OCI-LY7 (cell line): ENCODE measurements at regions not wholly inside any gene's neighbourhood (a gene's known extent, or its start where the extent isn't known, plus 50 kb on each side); places are given as distances from the start of the nearest gene placed in this dataset.
"Not testable (repeated sequence)": the region's sequence is repeated elsewhere in the genome, so short reads cannot be mapped to it uniquely, and the experiment has no call there.

Experiments used
- BruUV-seq: library from RNA; stranded (reverse); fragments of 400-500 nt; replicated peaks from 2 replicates; lab custom pipeline; 2021; lab: Mats Ljungman, UMichigan
- CTCF ChIA-PET: fragments of 300-600 bp; sonication (Branson Sonifier 250); formaldehyde crosslinking; loops from one replicate; lab custom pipeline; 2022; ENCODE audit warnings: antibody characterized with exemption; ENCODE audit not compliant: unreplicated experiment; lab: Charles Lee
- POLR2A ChIA-PET: fragments of 300-600 bp; sonication (Branson Sonifier 250); formaldehyde crosslinking; loops from one replicate; lab custom pipeline; 2022; ENCODE audit warnings: antibody characterized with exemption; lab: Charles Lee
- DNase-seq: peaks from one replicate; pipeline ENCODE4 v3.0.0-alpha.2; 2015; ENCODE audit warnings: low spot score
- H2AFZ ChIP-seq: fragments of 200-600 bp; sonication (generic), shearing (Covaris generic); 2 replicates; pipeline ENCODE4 v1.6.1; 2014; ENCODE audit warnings: mild to moderate bottlenecking, antibody characterized with exemption, low read length, moderate library complexity
- H3K27ac ChIP-seq: fragments of 200-600 bp; sonication (generic); 2 replicates; pipeline ENCODE4 v1.5.1; 2014; ENCODE audit warnings: mixed run types, low read depth, mild to moderate bottlenecking, moderate library complexity, low read length, inconsistent platforms; ENCODE audit not compliant: poor library complexity, severe bottlenecking
- H3K36me3 ChIP-seq: fragments of 200-600 bp; sonication (generic); 2 replicates; pipeline ENCODE4 v1.6.1; 2014; ENCODE audit warnings: mild to moderate bottlenecking, antibody characterized with exemption, low read length, moderate library complexity, mixed read lengths; ENCODE audit not compliant: insufficient read depth
- H3K4me1 ChIP-seq: fragments of 200-600 bp; sonication (generic); 2 replicates; pipeline ENCODE4 v1.5.1; 2014; ENCODE audit warnings: mild to moderate bottlenecking, low read length; ENCODE audit not compliant: insufficient read depth, poor library complexity, severe bottlenecking
- H3K4me2 ChIP-seq: fragments of 200-600 bp; sonication (generic); 2 replicates; pipeline ENCODE4 v1.6.1; 2014; ENCODE audit warnings: mild to moderate bottlenecking, low read length
- H3K4me3 ChIP-seq: fragments of 200-600 bp; sonication (generic); 2 replicates; pipeline ENCODE4 v1.5.1; 2014; ENCODE audit warnings: mild to moderate bottlenecking, low read depth, low read length; ENCODE audit not compliant: poor library complexity, severe bottlenecking
- H3K79me2 ChIP-seq: fragments of 200-600 bp; sonication (generic); 2 replicates; pipeline ENCODE4 v1.6.1; 2016; ENCODE audit warnings: low read depth, mild to moderate bottlenecking, low read length, moderate library complexity, mixed read lengths; ENCODE audit not compliant: insufficient read depth
- H3K9me2 ChIP-seq: fragments of 200-600 bp; sonication (generic); 2 replicates; pipeline ENCODE4 v1.6.1; 2016; ENCODE audit warnings: mild to moderate bottlenecking, low read length, mixed read lengths; ENCODE audit not compliant: insufficient read depth
- H3K9me3 ChIP-seq: fragments of 200-600 bp; sonication (generic); 2 replicates; pipeline ENCODE4 v1.6.1; 2014; ENCODE audit warnings: mild to moderate bottlenecking, mixed run types, low read length, mixed read lengths
- H4K20me1 ChIP-seq: fragments of 200-600 bp; sonication (generic); 2 replicates; pipeline ENCODE4 v1.6.1; 2014; ENCODE audit warnings: mild to moderate bottlenecking, antibody characterized with exemption, low read length, moderate library complexity, mixed read lengths; ENCODE audit not compliant: insufficient read depth
- CTCF ChIP-seq: fragments of 200-600 bp; sonication (generic); conservative IDR thresholded peaks from 2 replicates; pipeline ENCODE4 v1.5.1; 2014; ENCODE audit warnings: mild to moderate bottlenecking, antibody characterized with exemption, low read length, moderate library complexity, mixed read lengths
- EZH2phosphoT487 ChIP-seq: fragments of 200-600 bp; sonication (generic); IDR thresholded peaks from 2 replicates; pipeline ENCODE4 v1.6.1; 2018; ENCODE audit warnings: low read depth, borderline replicate concordance, mild to moderate bottlenecking, mixed run types, antibody characterized with exemption, low read length, moderate library complexity, mixed read lengths
- intact Hi-C: fragments of 100-400 bp; cut with micrococcal nuclease; formaldehyde crosslinking; loops from one replicate; pipeline ENCODE4 v1.10.0; 2022; ENCODE audit not compliant: unreplicated experiment

GRCh38 chr1:90351019-90351418 lies 356.1 kb downstream of the ZNF326 start:
- H3K4me2 ChIP-seq: no peak overlapping the region
- H3K36me3 ChIP-seq: no peaks in the 10 kb centered on the region
- intact Hi-C loops: no loop called here
- H3K9me3 ChIP-seq: no peaks in the 10 kb centered on the region
- DNase-seq: no peak
- no peak overlapping the region for H3K4me3 ChIP-seq
- TF ChIP-seq EZH2phosphoT487: no peak
- no peak for TF ChIP-seq CTCF
- H4K20me1 ChIP-seq: no peaks in the 10 kb centered on the region
- H3K79me2 ChIP-seq: no peaks in the 10 kb centered on the region
- no peak overlapping the region for H3K27ac ChIP-seq
- no peaks in the 10 kb centered on the region for H3K4me1 ChIP-seq
- no TSS peak for BruUV-seq
- H2AFZ ChIP-seq: no peak overlapping the region
- no peaks in the 10 kb centered on the region for H3K9me2 ChIP-seq
- ChIA-PET CTCF (no interaction called here), POLR2A (no interaction called here)

- TF ChIP-seq CTCF (no peak), EZH2phosphoT487 (no peak)
- Histone ChIP-seq H3K4me3 (no peak overlapping the region), H3K79me2 (no peaks in the 10 kb centered on the region), H3K4me2 (no peak overlapping the region), H3K36me3 (no peaks in the 10 kb centered on the region), H2AFZ (no peak overlapping the region), H4K20me1 (no peaks in the 10 kb centered on the region), H3K9me3 (no peaks in the 10 kb centered on the region), H3K9me2 (no peaks in the 10 kb centered on the region), H3K27ac (no peak overlapping the region), H3K4me1 (no peaks in the 10 kb centered on the region)
- ChIA-PET CTCF (no interaction called here), POLR2A (no interaction called here)
- no TSS peak for BruUV-seq
- intact Hi-C loops: no loop called here
- DNase-seq: no peak
Observed at GRCh38 chr1:90349510-90349909, 354.6 kb downstream of the ZNF326 start.

GRCh38 chr1:90348934-90349333 lies 354.0 kb downstream of the ZNF326 start:
- ChIA-PET CTCF (no interaction called here), POLR2A (no interaction called here)
- H3K79me2 ChIP-seq: no peaks in the 10 kb centered on the region
- H3K9me2 ChIP-seq: no peaks in the 10 kb centered on the region
- intact Hi-C loops: no loop called here
- no peak overlapping the region for H3K4me2 ChIP-seq
- H3K4me3 ChIP-seq: no peak overlapping the region
- H3K36me3 ChIP-seq: no peaks in the 10 kb centered on the region
- H2AFZ ChIP-seq: no peak overlapping the region
- H3K27ac ChIP-seq: no peak overlapping the region
- no peaks in the 10 kb centered on the region for H3K9me3 ChIP-seq
- H4K20me1 ChIP-seq: no peaks in the 10 kb centered on the region
- no peak for DNase-seq
- no peak for TF ChIP-seq EZH2phosphoT487
- TF ChIP-seq CTCF: no peak
- no peaks in the 10 kb centered on the region for H3K4me1 ChIP-seq
- no TSS peak for BruUV-seq

GRCh38 chr1:90348459-90348858 lies 353.5 kb downstream of the ZNF326 start:
- BruUV-seq, intact Hi-C loops, H3K9me3 ChIP-seq, H3K79me2 ChIP-seq, H4K20me1 ChIP-seq, H3K36me3 ChIP-seq, H3K4me3 ChIP-seq, CTCF ChIA-PET, POLR2A ChIA-PET, H3K4me1 ChIP-seq, DNase-seq, H3K27ac ChIP-seq, H2AFZ ChIP-seq, H3K4me2 ChIP-seq, H3K9me2 ChIP-seq: not testable (repeated sequence)
